Thyroid gland (tissue), 4 donors: ENCODE measurements at regions not wholly inside any gene's neighbourhood (a gene's known extent, or its start where the extent isn't known, plus 50 kb on each side); places are given as distances from the start of the nearest gene placed in this dataset.

ENCODE experiments used
- DNase-seq, 2 donors: peaks; one replicate each; pipeline ENCODE4 v3.0.0-alpha.2; 2019
- H3K27ac ChIP-seq, 3 donors: fragments of 200-600 bp; sonication (generic); 1 replicate in 2 of 3; 2 replicates in 1 of 3; pipeline ENCODE4 v1.5.1; 2016 to 2019; ENCODE audit warnings: mild to moderate bottlenecking in 1 of 3, moderate library complexity in 1 of 3
- H3K27me3 ChIP-seq: fragments of 200-600 bp; sonication (generic); one replicate; pipeline ENCODE4 v1.5.1; 2019
- H3K36me3 ChIP-seq, 2 donors: fragments of 200-600 bp; sonication (generic); one replicate each; pipeline ENCODE4 v1.5.1; 2016 to 2019
- H3K4me1 ChIP-seq, 2 donors: fragments of 200-600 bp; sonication (generic); one replicate each; pipeline ENCODE4 v1.5.1; 2017 to 2019
- H3K4me3 ChIP-seq, 3 donors: fragments of 200-600 bp; sonication (generic); replicated peaks in 1 of 3; 1 replicate in 2 of 3; 2 replicates in 1 of 3; pipeline ENCODE4 v1.5.1; 2016; ENCODE audit warnings: mild to moderate bottlenecking in 1 of 3
- H3K9me3 ChIP-seq: fragments of 200-600 bp; sonication (generic); one replicate; pipeline ENCODE4 v1.5.1; 2017
- CTCF ChIP-seq, 6 experiments: fragments of 200-600 bp in 3 of 6; fragments of 450-650 bp in 3 of 6; sonication (generic) in 3 of 6; IDR thresholded peaks; one replicate each; pipeline ENCODE4 v1.5.1; 2016 to 2019; ENCODE audit warnings: antibody characterized with exemption in 6 of 6, mild to moderate bottlenecking in 2 of 6, inconsistent platforms in 1 of 6, moderate library complexity in 1 of 6
- POLR2A ChIP-seq, 2 donors: fragments of 450-650 bp; IDR thresholded peaks; one replicate each; pipeline ENCODE4 v1.6.1; 2017; ENCODE audit warnings: antibody characterized with exemption in 2 of 2, mild to moderate bottlenecking in 2 of 2, moderate library complexity in 1 of 2
- WGBS, 2 donors: methylation state at CpG; one replicate each; pipeline ENCODE4 v1.1.5; 2017; 5-methylcytosine and 5-hydroxymethylcytosine counted together
- intact Hi-C: fragments of 100-400 bp; cut with DNase I; formaldehyde crosslinking; loops from one replicate; pipeline ENCODE4 v1.15.1; 2023

GRCh38 chr10:43796781-43797180 lies 148.1 kb upstream of the ZNF32 start:
- H3K9me3 ChIP-seq: no peaks in the 10 kb centered on the region
- no peaks in the 10 kb centered on the region for H3K4me1 ChIP-seq
- no peak overlapping the region for H3K4me3 ChIP-seq
- H3K27ac ChIP-seq: no peak overlapping the region
- H3K27me3 ChIP-seq: no peaks in the 10 kb centered on the region
- TF ChIP-seq POLR2A (IDR thresholded peaks at IDR 0.05) (no peak), CTCF (IDR thresholded peaks at IDR 0.05) (no peak)
- no peaks in the 10 kb centered on the region for H3K36me3 ChIP-seq
- DNase-seq: no peak
- intact Hi-C loops: no loop called here

- Histone ChIP-seq H3K36me3 (no peaks in the 10 kb centered on the region), H3K4me3 (no peak overlapping the region), H3K27me3 (no peaks in the 10 kb centered on the region), H3K9me3 (no peaks in the 10 kb centered on the region), H3K4me1 (no peaks in the 10 kb centered on the region), H3K27ac (no peak overlapping the region)
- intact Hi-C loops: no loop called here
- 90 to 91% methylated on average over 4 of the region's 4 CpGs for WGBS, 2 donors
- no peak for DNase-seq
- no peak for TF ChIP-seq CTCF (IDR thresholded peaks at IDR 0.05)
- TF ChIP-seq POLR2A (IDR thresholded peaks at IDR 0.05): no peak
These were observed 147.0 kb upstream of the ZNF32 start for GRCh38 chr10:43795639-43796038.

GRCh38 chr10:43795093-43795492 lies 146.4 kb upstream of the ZNF32 start:
- intact Hi-C loops: no loop called here
- Histone ChIP-seq H3K4me1 (no peaks in the 10 kb centered on the region), H3K36me3 (no peaks in the 10 kb centered on the region), H3K4me3 (no peak overlapping the region), H3K27me3 (no peaks in the 10 kb centered on the region), H3K27ac (no peak overlapping the region), H3K9me3 (no peaks in the 10 kb centered on the region)
- TF ChIP-seq CTCF (IDR thresholded peaks at IDR 0.05) (no peak), POLR2A (IDR thresholded peaks at IDR 0.05) (no peak)
- no peak for DNase-seq

GRCh38 chr10:43794181-43794815 lies 145.6 kb upstream of the ZNF32 start:
- 73 to 86% methylated on average over 9 of the region's 9 CpGs for WGBS, 2 donors
- H3K27ac ChIP-seq: no peak overlapping the region
- no peak for DNase-seq
- no peaks in the 10 kb centered on the region for H3K9me3 ChIP-seq
- H3K27me3 ChIP-seq: no peaks in the 10 kb centered on the region
- TF ChIP-seq CTCF (IDR thresholded peaks at IDR 0.05) (no peak), POLR2A (IDR thresholded peaks at IDR 0.05) (no peak)
- intact Hi-C loops: no loop called here
- no peaks in the 10 kb centered on the region for H3K4me1 ChIP-seq
- H3K36me3 ChIP-seq: no peaks in the 10 kb centered on the region
- H3K4me3 ChIP-seq: no peak overlapping the region

DNA sequence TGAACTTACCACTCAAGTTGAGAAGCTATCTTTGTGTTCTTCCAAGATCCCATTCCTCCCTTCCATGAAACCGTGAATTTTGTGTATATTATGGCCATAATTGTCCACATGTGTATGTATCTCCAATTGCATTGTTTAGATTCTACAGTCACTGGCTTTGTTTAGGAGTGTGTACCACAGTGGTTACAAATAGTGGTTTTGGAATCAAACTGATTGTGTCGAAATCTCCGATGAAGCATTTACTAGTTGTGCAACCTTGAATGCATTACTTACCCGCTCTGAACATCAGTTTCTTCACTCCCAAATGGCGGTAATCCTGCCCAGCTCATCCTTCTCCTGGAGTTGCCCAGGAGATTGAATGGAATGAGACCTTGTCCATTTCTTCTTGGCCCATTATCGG lies 145.0 kb upstream of the ZNF32 start:
- Histone ChIP-seq H3K27ac (no peak overlapping the region), H3K36me3 (no peaks in the 10 kb centered on the region), H3K4me3 (no peak overlapping the region), H3K27me3 (no peaks in the 10 kb centered on the region), H3K9me3 (no peaks in the 10 kb centered on the region), H3K4me1 (no peaks in the 10 kb centered on the region)
- no peak for TF ChIP-seq CTCF (IDR thresholded peaks at IDR 0.05)
- no peak for TF ChIP-seq POLR2A (IDR thresholded peaks at IDR 0.05)
- DNase-seq: no peak
- intact Hi-C loops: no loop called here
- WGBS, 2 donors: 84 to 89% methylated on average over 6 of the region's 6 CpGs
